Astrocyte (in vitro differentiated cells and primary cell): ENCODE measurements at regions not wholly inside any gene's neighbourhood (a gene's known extent, or its start where the extent isn't known, plus 50 kb on each side); places are given as distances from the start of the nearest gene placed in this dataset.

Experiments used
- CTCF ChIP-seq: IDR thresholded peaks from 2 replicates; pipeline ENCODE4 v1.5.1; 2011; ENCODE audit warnings: low read depth, mild to moderate bottlenecking, inconsistent platforms, low read length, moderate library complexity; ENCODE audit not compliant: insufficient read depth
- EZH2 ChIP-seq: IDR thresholded peaks from 2 replicates; pipeline ENCODE4 v1.6.1; 2012; ENCODE audit warnings: mild to moderate bottlenecking, low read length, inconsistent platforms; ENCODE audit not compliant: insufficient read depth

GRCh38 chr17:79150799-79151198 lies 76.2 kb downstream of the ENGASE start:
- TF ChIP-seq CTCF, result no peak
- TF ChIP-seq EZH2, result no peak
